ENCODE measurements at regions not wholly inside any gene's neighbourhood (a gene's known extent, or its start where the extent isn't known, plus 50 kb on each side); places are given as distances from the start of the nearest gene placed in this dataset.

DNA sequence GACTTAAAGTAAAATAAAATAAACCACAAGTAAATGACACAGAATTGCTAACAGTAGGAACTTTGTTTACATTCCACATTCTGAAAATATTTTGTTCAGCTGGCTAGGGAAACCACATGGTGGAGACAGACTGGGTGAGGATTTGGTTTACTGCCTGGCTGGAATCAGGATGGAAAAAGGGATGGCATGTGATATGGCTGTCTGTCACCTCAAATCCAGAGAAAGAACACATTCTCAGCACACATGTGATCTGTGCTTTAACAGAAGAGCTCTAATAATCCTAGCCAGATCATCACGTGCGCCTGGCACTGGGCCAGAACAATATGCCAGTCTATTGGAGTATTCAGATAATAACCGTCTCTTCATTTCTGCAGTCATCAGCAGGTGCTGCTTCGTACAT, 90.9 kb upstream of the PIP4K2A start:
- H3K4me1 ChIP-seq (ENCODE audit: insufficient read depth, low read length) = no peaks in the 10 kb centered on the region
- H3K79me2 ChIP-seq (ENCODE audit: insufficient read depth, low read length) = no peaks in the 10 kb centered on the region
- no peak overlapping the region for H4K5ac ChIP-seq (ENCODE audit: insufficient read length, low read depth, low read length)
- no peak overlapping the region for H2AK5ac ChIP-seq (ENCODE audit: insufficient read length, low read length)
- no peak overlapping the region for H2BK12ac ChIP-seq (ENCODE audit: insufficient read length, low read depth, low read length)
- H3K23ac ChIP-seq (ENCODE audit: insufficient read length, low read depth, low read length) = no peak overlapping the region
- H4K8ac ChIP-seq (replicated peaks; ENCODE audit: insufficient read length, low read depth, low read length) = no peak overlapping the region
- H3K27me3 Mint-ChIP-seq (ENCODE audit: low read depth) = peaks cover 31% of the 10 kb centered on the region
- H3K14ac ChIP-seq (ENCODE audit: insufficient read depth, low read length) = no peak overlapping the region
- peaks cover 5 to 6% of the 10 kb centered on the region in 2 experiments; a peak in 4 of 5 replicates for H3K9me3 Mint-ChIP-seq
- DNase-seq = no peak
- no peak overlapping the region for H3K56ac ChIP-seq (ENCODE audit: insufficient read length, low read depth, low read length)
- H3K9ac ChIP-seq (ENCODE audit: extremely low read depth, insufficient read length, low read length) = no peak overlapping the region
- no peak overlapping the region for H3K4ac ChIP-seq (ENCODE audit: low read depth, low read length)
- no peak overlapping the region for H3K27ac Mint-ChIP-seq
- no peaks in the 10 kb centered on the region for H3K79me1 ChIP-seq (ENCODE audit: insufficient read depth, low read depth, low read length, poor library complexity, severe bottlenecking)
- TF ChIP-seq, protein P1, sequence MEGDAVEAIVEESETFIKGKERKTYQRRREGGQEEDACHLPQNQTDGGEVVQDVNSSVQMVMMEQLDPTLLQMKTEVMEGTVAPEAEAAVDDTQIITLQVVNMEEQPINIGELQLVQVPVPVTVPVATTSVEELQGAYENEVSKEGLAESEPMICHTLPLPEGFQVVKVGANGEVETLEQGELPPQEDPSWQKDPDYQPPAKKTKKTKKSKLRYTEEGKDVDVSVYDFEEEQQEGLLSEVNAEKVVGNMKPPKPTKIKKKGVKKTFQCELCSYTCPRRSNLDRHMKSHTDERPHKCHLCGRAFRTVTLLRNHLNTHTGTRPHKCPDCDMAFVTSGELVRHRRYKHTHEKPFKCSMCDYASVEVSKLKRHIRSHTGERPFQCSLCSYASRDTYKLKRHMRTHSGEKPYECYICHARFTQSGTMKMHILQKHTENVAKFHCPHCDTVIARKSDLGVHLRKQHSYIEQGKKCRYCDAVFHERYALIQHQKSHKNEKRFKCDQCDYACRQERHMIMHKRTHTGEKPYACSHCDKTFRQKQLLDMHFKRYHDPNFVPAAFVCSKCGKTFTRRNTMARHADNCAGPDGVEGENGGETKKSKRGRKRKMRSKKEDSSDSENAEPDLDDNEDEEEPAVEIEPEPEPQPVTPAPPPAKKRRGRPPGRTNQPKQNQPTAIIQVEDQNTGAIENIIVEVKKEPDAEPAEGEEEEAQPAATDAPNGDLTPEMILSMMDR (conservative IDR thresholded peaks at IDR 0.05) = no peak
- H3K9me3 ChIP-seq (ENCODE audit: control insufficient read depth, low read depth, low read length) = no peaks in the 10 kb centered on the region
- H2BK15ac ChIP-seq (ENCODE audit: low read depth, low read length) = no peak overlapping the region
- WGBS (ENCODE audit: extremely low coverage, insufficient read length, low lambda C conversion rate) = no CpG with 5 or more reads among the region's 4 CpGs
- H3K36me3 Mint-ChIP-seq (ENCODE audit: insufficient read depth in 1 of 3, low read depth in 3 of 3) = no peaks in the 10 kb centered on the region; a peak in 2 of 7 replicates
- H3K27me3 ChIP-seq (ENCODE audit: insufficient read depth, low read length) = no peaks in the 10 kb centered on the region
- no peak overlapping the region for H3K27ac ChIP-seq (ENCODE audit: insufficient read length, low read depth, low read length)
- no peak overlapping the region for H3K4me2 ChIP-seq (ENCODE audit: insufficient read depth, insufficient read length, low read length)
- H3K4me1 Mint-ChIP-seq = no peaks in the 10 kb centered on the region; a peak in 1 of 4 replicates
- no peak overlapping the region for H2BK5ac ChIP-seq (ENCODE audit: insufficient read length, low read length)
- H3K23me2 ChIP-seq (ENCODE audit: insufficient read length, low read depth, low read length, poor library complexity, severe bottlenecking) = no peaks in the 10 kb centered on the region
- no peak overlapping the region for H2AFZ ChIP-seq (ENCODE audit: low read length)
- H3K4me3 Mint-ChIP-seq = no peak overlapping the region
- no peak overlapping the region for H2BK20ac ChIP-seq (ENCODE audit: low read depth, low read length, poor library complexity, severe bottlenecking)
- H4K20me1 ChIP-seq (ENCODE audit: control insufficient read depth, insufficient read depth, insufficient read length) = no peaks in the 10 kb centered on the region
- H4K91ac ChIP-seq (ENCODE audit: insufficient read length, low read depth, low read length) = no peak overlapping the region
- no peak overlapping the region for H3K18ac ChIP-seq (ENCODE audit: insufficient read length, low read depth, low read length)
- no peak overlapping the region for H3T11ph ChIP-seq (ENCODE audit: low read length)
- H2BK120ac ChIP-seq (ENCODE audit: low read depth, low read length, poor library complexity, severe bottlenecking) = no peak overlapping the region

All from H9 (cell line).